SKM-1 treated with dmso at 0.1 percent for 144 hours (cell line): ENCODE measurements at regions not wholly inside any gene's neighbourhood (a gene's known extent, or its start where the extent isn't known, plus 50 kb on each side); places are given as distances from the start of the nearest gene placed in this dataset.

Experiments used
- DNase-seq: peaks from one replicate; lab custom pipeline; 2025; ENCODE audit not compliant: unreplicated experiment; lab: John Stamatoyannopoulos, UW

DNA sequence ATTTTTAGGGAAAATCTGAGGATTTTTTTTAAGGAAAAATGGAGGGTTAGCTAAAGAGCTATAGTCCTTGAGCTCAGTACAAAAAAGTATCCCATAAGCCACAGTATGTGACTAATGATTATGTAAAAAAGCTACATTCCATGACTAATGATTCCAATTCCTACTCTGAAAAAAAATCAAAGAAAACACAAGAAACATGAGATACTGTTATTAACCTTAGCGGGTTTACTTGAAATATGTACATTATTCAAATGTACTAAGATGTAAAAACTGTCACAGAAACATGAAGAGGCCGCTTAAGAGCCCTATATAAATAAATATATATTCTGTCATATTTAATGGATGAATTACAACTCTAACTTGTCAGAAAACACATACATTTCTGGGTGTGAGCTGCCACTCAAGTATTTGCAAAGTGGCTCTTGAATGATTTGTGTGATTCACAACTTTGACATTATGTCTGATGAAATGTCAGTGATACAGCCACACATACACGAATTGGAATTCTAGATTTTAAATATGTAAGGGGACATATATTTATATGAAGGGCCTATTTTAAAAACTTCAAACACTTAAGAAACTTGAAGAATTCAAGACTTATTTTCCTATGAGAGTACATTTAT, 518.7 kb upstream of the SUCLG2 start:
- DNase-seq, result no peak

DNA sequence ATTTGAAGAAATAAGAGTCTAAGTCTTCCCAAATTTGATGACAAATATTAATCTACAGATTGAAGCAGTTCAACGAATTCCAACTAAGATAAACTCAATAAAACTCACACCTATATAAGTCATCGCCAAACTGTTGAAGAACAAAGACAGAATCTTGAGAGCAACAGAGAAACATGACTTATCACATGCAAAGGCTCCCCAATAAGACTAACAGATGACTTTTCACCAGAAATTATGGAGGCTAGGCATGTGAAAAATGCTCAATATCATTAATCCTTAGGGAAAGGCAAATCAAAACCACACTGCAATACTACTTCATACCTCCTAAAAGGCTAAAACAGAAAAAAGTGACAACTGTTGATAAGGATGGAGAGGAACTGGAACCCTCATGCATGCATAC, 517.6 kb upstream of the SUCLG2 start:
- no peak for DNase-seq

DNA sequence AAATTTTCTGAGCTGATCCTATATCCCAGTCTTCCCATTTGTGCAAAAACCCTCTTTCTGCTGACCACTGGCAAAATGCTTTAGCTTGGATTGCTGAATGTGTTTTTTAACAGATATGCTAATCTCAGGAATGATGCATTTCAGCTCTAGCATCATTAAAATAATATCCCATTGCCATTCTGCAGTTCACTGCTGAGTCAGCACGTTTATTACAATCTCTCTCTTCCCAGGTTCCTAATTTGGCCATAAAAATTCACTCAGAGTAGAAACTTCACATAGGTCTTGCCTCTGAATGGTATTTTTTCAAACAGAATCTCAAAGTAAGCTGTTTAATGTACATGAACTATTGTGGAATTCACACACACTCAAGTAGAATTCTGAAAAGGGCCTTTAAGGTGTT, 509.6 kb upstream of the SUCLG2 start:
- no peak for DNase-seq

DNA sequence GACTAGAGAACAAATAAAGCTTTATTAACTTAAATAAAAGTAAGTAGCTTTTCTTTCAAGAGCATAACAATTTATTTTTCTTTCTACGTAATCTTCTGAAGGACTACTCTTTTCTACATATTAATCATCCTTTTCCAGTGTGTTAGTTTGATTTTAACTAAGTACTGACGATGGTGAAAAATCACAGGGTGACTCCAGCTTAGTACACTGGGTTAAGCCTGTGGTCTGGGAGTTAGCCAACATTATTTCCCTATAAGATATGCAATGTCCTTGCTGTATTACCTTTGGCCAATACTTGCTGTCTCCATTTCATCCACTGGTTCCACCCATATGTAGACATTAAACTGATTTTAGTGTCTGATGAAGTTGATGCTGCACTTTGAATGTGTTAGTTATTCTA, 508.6 kb upstream of the SUCLG2 start:
- no peak for DNase-seq

DNA sequence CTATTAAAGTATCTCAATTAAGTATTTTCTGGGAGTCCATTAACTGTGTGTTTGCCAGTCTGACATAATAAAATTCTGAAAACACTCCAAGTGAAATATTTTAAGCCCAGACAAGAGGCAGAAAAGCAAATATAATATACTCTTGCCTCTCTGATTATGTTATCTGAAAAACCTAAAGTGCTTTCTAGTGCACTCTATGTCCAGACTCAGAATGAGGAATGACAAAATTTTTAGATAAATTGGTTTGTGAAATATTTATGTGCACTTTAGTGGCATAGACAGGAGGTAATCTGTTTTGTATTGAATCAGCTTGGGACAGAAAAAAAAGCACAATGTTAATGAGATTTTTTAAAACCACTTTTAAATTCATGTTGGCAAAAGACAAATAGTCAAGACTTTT, 508.2 kb upstream of the SUCLG2 start:
- DNase-seq, result no peak

DNA sequence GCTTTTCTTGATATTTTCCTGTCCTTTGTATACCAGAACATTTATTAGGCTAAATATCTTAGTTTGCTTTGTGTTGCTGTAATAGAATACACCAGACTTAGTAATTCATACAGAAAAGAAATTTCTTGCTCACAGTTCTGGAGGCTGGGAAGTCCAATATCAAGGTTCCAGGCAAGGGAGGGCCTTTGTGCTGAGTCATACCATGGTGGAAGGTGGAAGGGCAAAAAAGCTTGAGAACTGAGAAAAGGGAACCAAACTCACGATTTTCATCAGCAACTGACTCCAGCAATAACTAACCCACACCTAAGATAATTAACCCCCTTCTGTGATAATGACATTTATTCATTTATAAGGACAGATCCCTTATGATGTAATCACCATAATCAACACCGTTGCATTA, 496.9 kb upstream of the SUCLG2 start:
- no peak for DNase-seq

DNA sequence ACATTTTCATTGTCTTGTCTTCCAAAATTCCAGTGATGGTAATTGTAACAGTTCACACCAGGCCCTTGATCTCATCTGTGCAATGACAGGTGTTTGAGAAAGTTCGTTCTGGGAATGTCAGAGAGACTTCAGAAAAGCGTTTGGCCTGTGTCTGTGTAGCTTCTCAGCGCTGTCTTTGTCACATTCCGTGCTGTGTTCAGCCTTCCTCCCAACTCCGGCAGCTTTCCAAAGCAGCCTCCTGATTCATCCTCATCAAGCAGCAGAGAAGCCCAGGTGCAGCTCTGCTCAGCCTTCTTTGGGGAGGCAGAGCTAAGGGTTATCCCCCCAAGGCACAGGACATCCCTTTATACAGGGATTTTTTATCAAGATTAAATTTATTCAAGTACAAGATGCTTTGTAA, 494.0 kb upstream of the SUCLG2 start:
- DNase-seq, result no peak

DNA sequence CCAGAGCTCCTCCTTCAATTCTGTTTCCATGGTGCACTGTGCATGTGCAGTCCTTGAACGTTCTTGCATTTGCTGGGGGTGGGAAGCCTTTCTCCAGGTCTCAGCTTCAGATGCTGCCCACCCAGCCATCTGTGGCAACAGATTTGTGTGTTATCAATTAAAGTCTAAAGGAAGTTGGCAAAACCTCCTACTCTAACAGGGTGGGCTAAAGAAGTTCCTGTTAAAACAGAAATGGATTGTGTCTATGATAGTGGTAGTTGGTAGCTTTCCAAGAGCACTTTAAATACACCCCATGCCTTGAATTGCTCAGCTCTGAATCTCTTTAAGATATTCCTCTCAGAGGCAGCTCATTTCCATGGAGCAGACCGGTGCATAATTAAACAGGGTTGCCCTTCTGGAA, 488.0 kb upstream of the SUCLG2 start:
- no peak for DNase-seq

DNA sequence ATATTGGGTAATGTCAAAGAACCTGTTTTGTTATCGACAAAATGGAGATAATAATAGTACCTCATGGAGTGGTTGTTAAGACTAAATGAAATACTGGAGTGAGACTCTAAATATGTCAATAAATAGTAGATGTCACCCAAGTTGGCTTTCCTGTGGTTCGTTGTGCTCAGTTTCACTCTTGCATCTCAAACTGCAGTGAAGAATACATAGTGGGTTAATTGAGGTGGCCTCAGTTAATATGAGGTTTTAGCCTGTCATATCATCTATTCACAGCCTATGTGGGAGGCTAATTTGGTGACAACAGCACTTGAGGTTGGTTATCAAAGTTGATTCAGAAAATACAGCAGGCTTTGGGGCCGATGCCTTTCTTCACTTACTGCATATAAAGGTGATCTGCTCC, 485.5 kb upstream of the SUCLG2 start:
- no peak for DNase-seq

DNA sequence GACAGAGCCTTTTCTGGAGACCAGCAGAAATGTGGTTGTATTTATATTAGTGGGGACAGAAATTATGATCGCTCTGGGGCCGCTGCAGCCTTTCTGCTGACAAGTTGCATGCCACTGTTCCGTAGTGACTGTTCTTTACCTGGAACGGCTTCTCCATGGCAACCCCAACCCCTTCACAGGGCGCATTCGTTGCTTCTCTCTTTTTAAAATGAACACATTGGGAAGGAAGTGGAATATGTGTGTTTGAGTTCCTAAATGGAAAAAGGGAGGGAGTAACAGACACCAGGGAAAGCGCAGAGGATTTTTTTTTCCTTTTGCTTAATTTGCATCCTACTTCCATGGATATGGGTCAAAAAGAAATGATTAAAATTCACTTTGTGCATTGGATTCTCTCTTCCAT, 482.0 kb upstream of the SUCLG2 start:
- DNase-seq, result no peak

DNA sequence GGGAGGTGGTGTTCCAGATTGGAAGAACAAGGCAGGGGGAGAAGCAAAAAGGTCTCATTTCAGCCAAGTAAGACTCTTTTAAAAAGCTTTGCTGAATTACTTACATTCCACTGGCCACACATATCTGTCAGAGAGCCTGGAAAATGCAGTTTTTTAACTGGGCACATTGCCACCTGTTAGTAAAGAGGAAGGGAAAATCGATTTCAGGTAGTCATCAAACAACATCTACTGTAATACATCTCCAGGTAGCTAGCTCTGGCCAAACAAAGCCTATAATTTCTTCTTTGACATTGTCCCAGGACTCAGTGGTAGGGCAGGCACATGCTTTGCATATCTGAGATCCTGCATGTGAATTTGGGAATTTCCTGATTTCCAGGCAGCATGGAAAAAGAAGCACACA, 480.7 kb upstream of the SUCLG2 start:
- DNase-seq, result no peak

DNA sequence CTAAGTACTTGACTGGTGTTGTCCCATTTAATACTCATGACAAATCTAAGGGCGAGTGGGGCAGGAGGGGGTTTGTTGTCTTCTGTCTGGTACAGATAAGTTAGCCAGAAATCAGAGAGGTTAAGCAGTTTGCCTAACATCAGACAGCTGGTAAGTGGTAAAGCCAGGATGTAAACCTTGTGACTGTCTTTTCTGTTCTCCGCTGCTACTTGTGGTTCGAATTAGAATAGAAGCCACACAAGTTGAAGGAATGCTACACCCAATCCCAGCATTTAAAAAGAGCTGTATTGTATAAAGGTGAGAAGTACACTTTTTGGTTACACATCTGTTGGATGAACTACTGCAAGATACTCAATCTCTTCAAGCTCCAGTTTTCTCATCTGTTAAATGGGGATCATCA, 474.7 kb upstream of the SUCLG2 start:
- DNase-seq, result no peak

DNA sequence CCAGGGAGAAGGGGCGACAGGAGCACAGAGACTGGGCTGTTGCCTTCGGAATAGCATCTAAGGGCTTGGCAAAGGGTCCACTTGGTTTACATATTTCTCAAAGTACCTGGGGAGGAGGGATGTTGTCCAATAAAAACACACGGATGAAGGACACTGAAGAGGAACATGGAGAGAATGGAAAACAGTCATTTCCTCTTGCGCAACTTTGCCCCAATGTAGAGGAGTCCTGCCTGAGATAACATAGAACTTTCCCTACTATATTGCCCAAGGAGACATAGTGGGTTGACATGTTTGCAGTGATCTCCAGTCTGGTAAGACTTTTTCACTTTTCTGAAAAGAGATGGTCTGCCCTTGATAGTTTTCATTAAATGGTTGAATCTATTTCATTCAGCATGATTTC, 468.8 kb upstream of the SUCLG2 start:
- DNase-seq, result no peak

DNA sequence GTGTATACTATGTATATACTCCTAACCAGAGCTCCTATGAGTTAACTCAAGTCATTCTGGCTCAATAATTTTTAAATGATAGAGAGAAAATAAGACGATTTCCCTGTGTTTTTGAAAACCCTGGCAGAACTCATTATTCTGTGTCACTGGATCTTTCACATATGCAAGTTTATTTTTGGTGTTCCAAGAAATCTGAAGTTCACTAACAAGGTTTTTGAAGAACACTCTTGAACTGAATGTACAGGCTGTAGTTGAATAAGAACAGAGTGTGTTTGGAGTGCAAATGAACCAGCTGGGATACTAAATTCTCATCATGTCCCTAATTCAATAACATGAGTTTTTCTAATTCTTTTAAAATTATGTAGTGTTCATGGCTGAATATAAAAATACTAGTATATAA, 466.9 kb upstream of the SUCLG2 start:
- DNase-seq, result no peak

DNA sequence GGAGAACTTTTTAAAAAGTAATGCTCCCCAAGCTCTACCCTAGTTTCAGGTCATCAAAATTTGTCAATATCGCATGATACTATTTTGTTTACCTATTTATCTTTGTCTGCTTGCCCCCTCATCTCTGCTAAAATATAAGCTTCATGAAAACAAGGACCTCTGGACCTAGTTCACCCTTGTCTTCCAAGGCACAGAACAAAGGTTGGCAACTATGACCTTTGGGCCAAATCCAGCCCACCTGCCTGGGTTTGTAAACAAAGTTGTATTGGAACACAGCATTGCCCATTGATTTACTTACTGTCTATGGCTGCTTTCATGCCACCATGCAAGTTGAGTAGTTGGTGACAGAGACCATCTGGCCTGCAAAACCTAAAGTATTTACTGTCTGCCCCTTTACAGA, 462.2 kb upstream of the SUCLG2 start:
- no peak for DNase-seq

DNA sequence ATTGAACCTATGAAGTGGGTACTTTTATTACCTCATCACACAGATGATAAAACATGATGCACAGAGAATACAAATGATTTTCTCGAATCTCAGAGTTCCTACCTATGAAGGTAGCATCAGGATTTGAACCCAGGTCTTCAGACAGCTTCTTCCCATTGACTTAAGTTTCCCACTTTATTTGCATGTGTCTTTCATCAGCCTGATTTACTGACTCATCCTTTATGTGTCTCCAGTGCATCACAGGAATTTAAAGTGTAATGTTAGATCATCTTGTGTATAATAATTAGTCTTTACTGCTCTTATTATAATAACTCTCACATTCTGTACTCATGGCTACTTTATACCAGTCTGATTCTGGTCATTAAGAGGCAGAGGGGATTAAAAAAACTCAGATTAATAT, 449.4 kb upstream of the SUCLG2 start:
- DNase-seq, result no peak

DNA sequence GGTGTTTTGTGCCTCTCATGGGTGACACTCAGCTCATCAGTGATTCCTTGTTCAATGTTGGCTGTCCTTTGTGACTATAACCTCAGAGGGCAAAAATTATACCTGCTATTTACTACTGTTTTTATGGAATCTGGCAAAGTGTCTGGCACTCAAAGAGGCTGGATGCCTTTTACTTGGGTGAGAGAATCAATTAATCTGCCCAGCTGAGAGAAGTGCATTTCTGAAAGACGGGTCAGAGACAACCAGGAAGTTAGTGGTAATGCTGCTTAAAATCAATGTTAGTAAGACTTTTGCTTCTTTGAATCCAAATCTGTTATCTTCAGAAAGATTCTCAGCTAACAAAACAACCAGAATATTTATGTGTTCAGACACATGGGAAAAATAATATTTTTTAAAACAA, 436.2 kb upstream of the SUCLG2 start:
- DNase-seq, result no peak

DNA sequence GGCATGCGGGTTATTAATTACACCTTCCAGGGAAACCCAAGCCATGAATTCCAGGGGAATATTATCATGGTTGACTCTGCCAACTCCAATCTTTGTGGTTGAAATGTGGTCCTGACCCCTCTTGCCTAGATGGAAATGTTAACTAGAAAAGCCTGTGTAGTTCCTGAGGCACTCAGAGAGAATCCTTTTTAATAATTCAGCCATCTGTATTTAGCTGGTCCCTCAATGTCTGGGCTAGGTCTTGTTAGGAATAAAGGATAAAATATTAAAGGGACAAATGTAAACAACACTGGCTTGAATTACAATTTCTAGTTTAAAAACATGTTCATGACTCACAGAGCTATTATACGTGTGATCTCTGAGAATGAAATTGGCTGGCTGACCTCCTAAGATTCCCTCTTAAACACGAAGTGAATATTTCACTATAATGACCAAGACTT, 435.2 kb upstream of the SUCLG2 start:
- DNase-seq, result no peak

DNA sequence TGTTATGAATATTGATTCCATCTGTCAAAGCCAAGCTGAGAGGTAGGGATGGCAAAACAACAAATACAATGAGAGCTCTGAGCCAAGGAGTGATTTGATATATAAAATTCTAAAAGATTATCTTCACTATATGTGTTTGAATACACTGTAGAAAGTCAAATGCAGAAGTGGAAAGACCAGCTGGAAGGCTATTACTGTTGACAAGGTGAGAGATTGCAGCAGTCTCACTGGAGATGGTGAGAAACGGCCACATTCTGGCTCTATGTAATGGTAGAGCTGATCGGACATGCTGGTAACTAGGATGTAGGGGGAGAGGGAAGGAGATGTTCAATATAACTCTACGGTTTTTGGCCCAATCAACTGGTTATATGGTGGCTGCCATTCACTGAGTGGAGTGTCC, 434.2 kb upstream of the SUCLG2 start:
- no peak for DNase-seq

DNA sequence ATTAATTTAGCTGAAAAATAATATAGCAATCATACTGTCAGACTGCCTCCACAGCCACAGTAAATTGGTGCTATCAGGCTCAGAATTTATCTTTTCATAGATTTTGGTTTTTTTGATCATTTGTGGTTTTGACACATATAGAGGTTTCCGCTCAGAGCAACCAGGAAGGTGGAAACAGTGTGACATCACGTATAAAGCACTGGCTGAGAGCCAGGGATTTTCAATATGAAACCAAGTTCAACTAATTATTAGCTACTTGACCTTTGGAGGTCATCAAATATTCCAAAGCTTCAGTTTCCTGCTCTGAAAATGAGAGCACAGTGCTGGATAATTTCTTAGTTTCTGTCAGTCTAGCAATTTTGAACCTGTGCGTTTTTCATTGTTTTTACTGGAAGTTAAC, 433.8 kb upstream of the SUCLG2 start:
- no peak for DNase-seq

DNA sequence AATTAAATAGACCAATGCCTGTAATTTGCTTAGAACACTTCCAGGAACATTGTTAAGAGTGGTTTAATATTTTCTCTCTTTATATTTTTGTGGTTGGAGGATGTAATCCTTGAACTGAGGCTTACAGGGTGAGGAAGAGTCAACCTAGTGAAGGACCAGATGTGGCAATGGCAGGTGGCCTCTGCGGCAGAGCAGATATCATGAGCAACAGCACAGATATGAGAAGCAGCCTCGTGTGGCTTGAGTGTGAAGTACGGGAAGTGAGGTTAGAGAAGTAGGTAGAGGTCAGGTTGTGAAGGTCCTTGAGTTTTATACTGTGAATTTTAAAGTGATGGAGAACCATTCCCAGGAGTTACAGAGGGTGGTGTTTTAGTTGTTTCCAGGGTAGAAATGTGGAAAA, 417.6 kb upstream of the SUCLG2 start:
- DNase-seq, result no peak

DNA sequence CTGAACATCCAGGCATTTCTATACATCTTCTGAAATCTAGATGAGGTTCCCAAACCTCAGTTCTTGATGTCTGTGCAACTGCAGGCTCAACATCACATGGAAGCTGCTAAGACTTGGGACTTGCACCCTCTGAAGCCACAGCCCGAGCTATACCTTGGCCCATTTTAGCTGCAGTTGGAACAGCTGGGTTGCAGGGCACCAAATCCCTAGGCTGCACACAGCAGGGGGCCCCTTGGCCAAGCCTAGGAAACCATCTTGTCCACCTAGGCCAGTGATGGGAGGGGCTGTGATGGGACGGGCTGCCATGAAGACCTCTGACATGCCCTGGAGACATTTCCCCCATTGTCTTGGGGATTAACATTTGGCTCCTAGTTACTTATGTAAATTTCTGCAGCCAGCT, 415.8 kb upstream of the SUCLG2 start:
- DNase-seq, result no peak

DNA sequence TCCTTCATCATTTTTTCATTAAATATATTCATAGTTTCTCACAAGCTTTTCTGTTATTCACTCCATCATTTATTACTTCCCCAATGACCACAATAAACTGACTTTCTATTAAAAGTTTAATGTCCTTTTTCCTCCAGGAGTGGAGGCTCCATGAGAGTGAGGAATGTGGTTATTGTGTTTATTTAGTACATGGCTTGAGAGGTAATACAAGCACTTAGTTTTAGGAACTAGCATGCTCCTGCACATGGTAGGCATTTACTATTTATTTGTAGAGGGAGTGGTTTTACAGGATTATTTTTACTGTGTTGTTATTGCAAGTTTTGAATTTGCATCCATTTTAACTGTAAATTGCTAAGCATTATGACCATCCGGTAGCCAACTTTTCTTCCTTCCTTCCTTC, 412.9 kb upstream of the SUCLG2 start:
- no peak for DNase-seq

DNA sequence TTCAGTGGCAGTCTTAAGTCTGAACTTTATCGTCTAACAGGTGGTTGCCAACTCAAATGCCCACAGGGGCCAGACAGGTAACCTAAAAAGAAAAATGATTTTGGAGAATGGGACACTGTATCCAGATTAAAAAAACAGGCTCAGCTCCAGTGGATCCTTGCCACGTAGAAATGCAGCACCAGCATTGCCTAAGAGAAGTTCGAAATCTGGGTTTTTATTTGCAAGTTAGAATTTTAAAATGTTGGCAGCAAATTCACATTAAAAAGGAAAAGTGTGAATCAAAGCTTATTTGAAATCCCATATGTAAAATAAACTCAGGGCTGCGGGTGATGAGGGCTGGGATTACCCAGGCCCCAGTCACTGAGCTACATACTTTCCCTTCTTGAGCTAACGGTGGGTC, 408.5 kb upstream of the SUCLG2 start:
- no peak for DNase-seq
